GM23338 (cell line): ENCODE measurements at regions not wholly inside any gene's neighbourhood (a gene's known extent, or its start where the extent isn't known, plus 50 kb on each side); places are given as distances from the start of the nearest gene placed in this dataset.

Source experiments
- ATAC-seq: fragments of 200-7000 bp; cut with Tn5 transposase; 3 replicates; pipeline ENCODE4 v1.9.1; 2020
- DNase-seq: peaks from one replicate; pipeline ENCODE4 v3.0.0-alpha.2; 2015; ENCODE audit warnings: low spot score
- H2AFZ ChIP-seq: fragments of 200-600 bp; sonication (generic); 2 replicates; pipeline ENCODE4 v1.8.0; 2016; ENCODE audit warnings: antibody characterized with exemption, mild to moderate bottlenecking, moderate library complexity
- H3F3A ChIP-seq: fragments of 200-600 bp; sonication (generic); replicated peaks from 2 replicates; pipeline ENCODE4 v1.8.0; 2017; ENCODE audit warnings: antibody characterized with exemption, mixed run types, low read depth
- H3K27ac ChIP-seq: fragments of 200-600 bp; sonication (generic); 2 replicates; pipeline ENCODE4 v1.6.1; 2016; ENCODE audit warnings: low read depth
- H3K27me3 ChIP-seq: fragments of 200-600 bp; sonication (generic); 2 replicates; pipeline ENCODE4 v1.8.0; 2016; ENCODE audit warnings: mild to moderate bottlenecking, mixed run types, moderate library complexity; ENCODE audit not compliant: insufficient read depth
- H3K36me3 ChIP-seq: fragments of 200-600 bp; sonication (generic); 2 replicates; pipeline ENCODE4 v1.8.0; 2016; ENCODE audit warnings: mild to moderate bottlenecking; ENCODE audit not compliant: insufficient read depth
- H3K4me1 ChIP-seq: fragments of 200-600 bp; sonication (generic); 2 replicates; pipeline ENCODE4 v1.8.0; 2016; ENCODE audit warnings: mild to moderate bottlenecking, moderate library complexity; ENCODE audit not compliant: insufficient read depth
- H3K4me2 ChIP-seq: fragments of 200-600 bp; sonication (generic); 2 replicates; pipeline ENCODE4 v1.7.1; 2017; ENCODE audit warnings: mixed run types
- H3K4me3 ChIP-seq: fragments of 200-600 bp; sonication (generic); 2 replicates; pipeline ENCODE4 v1.6.1; 2016; ENCODE audit warnings: mixed run types
- H3K79me2 ChIP-seq: fragments of 200-600 bp; sonication (generic); replicated peaks from 2 replicates; pipeline ENCODE4 v1.8.0; 2017; ENCODE audit warnings: mild to moderate bottlenecking; ENCODE audit not compliant: insufficient read depth
- H3K9me2 ChIP-seq: fragments of 200-600 bp; sonication (generic); 2 replicates; pipeline ENCODE4 v1.8.0; 2017; ENCODE audit not compliant: insufficient read depth
- H4K20me1 ChIP-seq: fragments of 200-600 bp; sonication (generic); replicated peaks from 2 replicates; pipeline ENCODE4 v1.8.0; 2017; ENCODE audit warnings: mild to moderate bottlenecking; ENCODE audit not compliant: insufficient read depth
- H3K27ac Mint-ChIP-seq: 2 replicates; pipeline ENCODE4 v1.8.0; 2020; ENCODE audit warnings: inconsistent platforms, mild to moderate bottlenecking, moderate library complexity, mixed read lengths
- H3K27me3 Mint-ChIP-seq: 3 replicates; pipeline ENCODE4 v1.8.0; 2022; ENCODE audit warnings: low read depth, mild to moderate bottlenecking, moderate library complexity, mixed read lengths, inconsistent platforms; ENCODE audit not compliant: insufficient read depth, poor library complexity
- H3K36me3 Mint-ChIP-seq: 3 replicates; pipeline ENCODE4 v1.8.0; 2021; ENCODE audit warnings: low read depth, mild to moderate bottlenecking, inconsistent platforms, moderate library complexity, mixed read lengths
- H3K4me1 Mint-ChIP-seq: 3 replicates; pipeline ENCODE4 v1.8.0; 2020; ENCODE audit warnings: mild to moderate bottlenecking, inconsistent platforms, mixed read lengths
- H3K4me3 Mint-ChIP-seq: 3 replicates; pipeline ENCODE4 v1.8.0; 2021; ENCODE audit warnings: moderate library complexity, mild to moderate bottlenecking, inconsistent platforms, mixed read lengths
- H3K9me3 Mint-ChIP-seq: 3 replicates; pipeline ENCODE4 v1.8.0; 2020; ENCODE audit warnings: moderate library complexity, mild to moderate bottlenecking, inconsistent platforms, mixed read lengths
- CREB1 ChIP-seq: fragments of 250-450 bp; sonication (Bioruptor Pico); IDR thresholded peaks from 2 replicates; pipeline ENCODE4 v1.5.0; 2020; ENCODE audit warnings: low read depth, mild to moderate bottlenecking, moderate library complexity
- EZH2 ChIP-seq: fragments of 200-600 bp; sonication (generic); IDR thresholded peaks from one replicate; pipeline ENCODE4 v1.8.0; 2017; ENCODE audit warnings: antibody characterized with exemption, mild to moderate bottlenecking, low read depth; ENCODE audit not compliant: unreplicated experiment
- JUNB ChIP-seq: IDR thresholded peaks from one replicate; pipeline ENCODE4 v1.6.1; 2016; ENCODE audit warnings: antibody characterized with exemption; ENCODE audit not compliant: unreplicated experiment
- NANOG ChIP-seq: IDR thresholded peaks from 2 replicates; pipeline ENCODE4 v1.6.1; 2016; ENCODE audit warnings: antibody characterized with exemption, borderline replicate concordance
- ZNF114 ChIP-seq: fragments of 250-450 bp; sonication (Bioruptor Pico); IDR thresholded peaks from 2 replicates; pipeline ENCODE4 v1.5.0; 2020; ENCODE audit warnings: mild to moderate bottlenecking, moderate library complexity
- TF ChIP-seq, protein P1 (sequence below): IDR thresholded peaks from 2 replicates; pipeline ENCODE4 v1.6.1; 2016; ENCODE audit warnings: antibody characterized with exemption
- TF ChIP-seq, protein P2 (sequence below): fragments of 250-450 bp; sonication (Bioruptor Pico); IDR thresholded peaks from 2 replicates; pipeline ENCODE4 v1.5.0; 2020; ENCODE audit warnings: mild to moderate bottlenecking, moderate library complexity
- TF ChIP-seq, protein P3 (sequence below), 2 experiments: fragments of 200-600 bp in 1 of 2; sonication (generic) in 1 of 2; conservative IDR thresholded peaks; 2 replicates each; pipeline versions ENCODE4 v1.5.1 to v1.6.1; 2016 to 2017; ENCODE audit warnings: antibody characterized with exemption in 2 of 2, low read depth in 2 of 2, mild to moderate bottlenecking in 2 of 2, moderate library complexity in 1 of 2

DNA sequence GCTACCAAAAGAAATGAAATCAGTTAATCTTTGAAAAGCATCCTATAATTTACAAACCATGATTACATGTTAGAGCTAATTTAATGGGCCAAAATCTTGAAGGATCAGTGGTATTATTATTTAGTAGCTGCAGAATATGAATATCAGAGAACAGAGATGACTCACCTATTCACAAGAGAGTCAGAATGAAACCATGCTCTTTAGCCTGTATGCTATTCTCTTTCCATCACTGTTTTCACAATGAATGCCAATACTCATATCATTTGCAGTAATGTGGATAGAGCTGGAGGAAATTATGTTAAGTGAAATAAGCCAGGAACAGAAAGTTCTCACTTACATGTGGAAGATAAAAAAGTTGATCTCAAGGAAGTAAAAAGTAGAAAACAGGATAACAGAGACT, 414.1 kb downstream of the CENPC start:
- Histone ChIP-seq H3K27me3 (no peaks in the 10 kb centered on the region), H3K4me2 (no peak overlapping the region), H3K9me2 (no peaks in the 10 kb centered on the region), H4K20me1 (no peaks in the 10 kb centered on the region), H3K79me2 (no peaks in the 10 kb centered on the region), H3K4me3 (no peak overlapping the region), H3F3A (no peaks in the 10 kb centered on the region), H3K36me3 (no peaks in the 10 kb centered on the region), H3K27ac (no peak overlapping the region), H2AFZ (no peak overlapping the region), H3K4me1 (no peaks in the 10 kb centered on the region)
- ATAC-seq (no peak), DNase-seq (no peak)
- no peaks in the 10 kb centered on the region for H3K9me3 Mint-ChIP-seq
- no peaks in the 10 kb centered on the region for H3K4me1 Mint-ChIP-seq
- H3K4me3 Mint-ChIP-seq = no peak overlapping the region
- H3K36me3 Mint-ChIP-seq = no peaks in the 10 kb centered on the region
- H3K27ac Mint-ChIP-seq = no peak overlapping the region
- TF ChIP-seq ZNF114 (CRISPR knock-in tag) (no peak), CREB1 (CRISPR knock-in tag) (no peak)
- TF ChIP-seq, protein P1, sequence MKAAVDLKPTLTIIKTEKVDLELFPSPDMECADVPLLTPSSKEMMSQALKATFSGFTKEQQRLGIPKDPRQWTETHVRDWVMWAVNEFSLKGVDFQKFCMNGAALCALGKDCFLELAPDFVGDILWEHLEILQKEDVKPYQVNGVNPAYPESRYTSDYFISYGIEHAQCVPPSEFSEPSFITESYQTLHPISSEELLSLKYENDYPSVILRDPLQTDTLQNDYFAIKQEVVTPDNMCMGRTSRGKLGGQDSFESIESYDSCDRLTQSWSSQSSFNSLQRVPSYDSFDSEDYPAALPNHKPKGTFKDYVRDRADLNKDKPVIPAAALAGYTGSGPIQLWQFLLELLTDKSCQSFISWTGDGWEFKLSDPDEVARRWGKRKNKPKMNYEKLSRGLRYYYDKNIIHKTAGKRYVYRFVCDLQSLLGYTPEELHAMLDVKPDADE = no peak
- H3K27me3 Mint-ChIP-seq = no peaks in the 10 kb centered on the region

DNA sequence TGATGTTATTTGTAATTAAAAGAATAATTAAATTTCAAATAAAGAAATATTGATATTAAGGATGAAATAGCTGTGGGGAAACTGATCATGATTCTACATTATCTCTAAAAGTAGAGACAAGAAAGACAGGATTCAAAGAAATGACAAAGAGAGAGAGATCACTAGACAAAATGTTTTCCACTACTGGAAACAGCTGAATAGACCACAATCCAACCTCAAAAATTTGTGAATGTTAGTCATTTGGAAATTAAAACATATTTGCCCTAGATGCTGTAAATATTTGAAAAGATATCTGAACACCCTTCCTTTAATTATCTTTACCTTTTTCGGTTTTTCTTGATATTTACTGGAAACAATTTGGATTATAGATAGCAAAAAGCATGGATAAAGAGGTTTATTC, 414.9 kb downstream of the CENPC start:
- Histone ChIP-seq H3F3A (no peaks in the 10 kb centered on the region), H3K4me2 (no peak overlapping the region), H4K20me1 (no peaks in the 10 kb centered on the region), H3K27ac (no peak overlapping the region), H3K27me3 (no peaks in the 10 kb centered on the region), H3K4me1 (no peaks in the 10 kb centered on the region), H2AFZ (no peak overlapping the region), H3K9me2 (no peaks in the 10 kb centered on the region), H3K4me3 (no peak overlapping the region), H3K79me2 (no peaks in the 10 kb centered on the region), H3K36me3 (no peaks in the 10 kb centered on the region)
- Mint-ChIP-seq H3K4me1 (no peaks in the 10 kb centered on the region), H3K4me3 (no peak overlapping the region), H3K9me3 (no peaks in the 10 kb centered on the region), H3K36me3 (no peaks in the 10 kb centered on the region), H3K27me3 (no peaks in the 10 kb centered on the region), H3K27ac (no peak overlapping the region)
- ATAC-seq = no peak
- DNase-seq = no peak
- no peak for TF ChIP-seq NANOG
- TF ChIP-seq EZH2 = no peak
- TF ChIP-seq, protein P2, sequence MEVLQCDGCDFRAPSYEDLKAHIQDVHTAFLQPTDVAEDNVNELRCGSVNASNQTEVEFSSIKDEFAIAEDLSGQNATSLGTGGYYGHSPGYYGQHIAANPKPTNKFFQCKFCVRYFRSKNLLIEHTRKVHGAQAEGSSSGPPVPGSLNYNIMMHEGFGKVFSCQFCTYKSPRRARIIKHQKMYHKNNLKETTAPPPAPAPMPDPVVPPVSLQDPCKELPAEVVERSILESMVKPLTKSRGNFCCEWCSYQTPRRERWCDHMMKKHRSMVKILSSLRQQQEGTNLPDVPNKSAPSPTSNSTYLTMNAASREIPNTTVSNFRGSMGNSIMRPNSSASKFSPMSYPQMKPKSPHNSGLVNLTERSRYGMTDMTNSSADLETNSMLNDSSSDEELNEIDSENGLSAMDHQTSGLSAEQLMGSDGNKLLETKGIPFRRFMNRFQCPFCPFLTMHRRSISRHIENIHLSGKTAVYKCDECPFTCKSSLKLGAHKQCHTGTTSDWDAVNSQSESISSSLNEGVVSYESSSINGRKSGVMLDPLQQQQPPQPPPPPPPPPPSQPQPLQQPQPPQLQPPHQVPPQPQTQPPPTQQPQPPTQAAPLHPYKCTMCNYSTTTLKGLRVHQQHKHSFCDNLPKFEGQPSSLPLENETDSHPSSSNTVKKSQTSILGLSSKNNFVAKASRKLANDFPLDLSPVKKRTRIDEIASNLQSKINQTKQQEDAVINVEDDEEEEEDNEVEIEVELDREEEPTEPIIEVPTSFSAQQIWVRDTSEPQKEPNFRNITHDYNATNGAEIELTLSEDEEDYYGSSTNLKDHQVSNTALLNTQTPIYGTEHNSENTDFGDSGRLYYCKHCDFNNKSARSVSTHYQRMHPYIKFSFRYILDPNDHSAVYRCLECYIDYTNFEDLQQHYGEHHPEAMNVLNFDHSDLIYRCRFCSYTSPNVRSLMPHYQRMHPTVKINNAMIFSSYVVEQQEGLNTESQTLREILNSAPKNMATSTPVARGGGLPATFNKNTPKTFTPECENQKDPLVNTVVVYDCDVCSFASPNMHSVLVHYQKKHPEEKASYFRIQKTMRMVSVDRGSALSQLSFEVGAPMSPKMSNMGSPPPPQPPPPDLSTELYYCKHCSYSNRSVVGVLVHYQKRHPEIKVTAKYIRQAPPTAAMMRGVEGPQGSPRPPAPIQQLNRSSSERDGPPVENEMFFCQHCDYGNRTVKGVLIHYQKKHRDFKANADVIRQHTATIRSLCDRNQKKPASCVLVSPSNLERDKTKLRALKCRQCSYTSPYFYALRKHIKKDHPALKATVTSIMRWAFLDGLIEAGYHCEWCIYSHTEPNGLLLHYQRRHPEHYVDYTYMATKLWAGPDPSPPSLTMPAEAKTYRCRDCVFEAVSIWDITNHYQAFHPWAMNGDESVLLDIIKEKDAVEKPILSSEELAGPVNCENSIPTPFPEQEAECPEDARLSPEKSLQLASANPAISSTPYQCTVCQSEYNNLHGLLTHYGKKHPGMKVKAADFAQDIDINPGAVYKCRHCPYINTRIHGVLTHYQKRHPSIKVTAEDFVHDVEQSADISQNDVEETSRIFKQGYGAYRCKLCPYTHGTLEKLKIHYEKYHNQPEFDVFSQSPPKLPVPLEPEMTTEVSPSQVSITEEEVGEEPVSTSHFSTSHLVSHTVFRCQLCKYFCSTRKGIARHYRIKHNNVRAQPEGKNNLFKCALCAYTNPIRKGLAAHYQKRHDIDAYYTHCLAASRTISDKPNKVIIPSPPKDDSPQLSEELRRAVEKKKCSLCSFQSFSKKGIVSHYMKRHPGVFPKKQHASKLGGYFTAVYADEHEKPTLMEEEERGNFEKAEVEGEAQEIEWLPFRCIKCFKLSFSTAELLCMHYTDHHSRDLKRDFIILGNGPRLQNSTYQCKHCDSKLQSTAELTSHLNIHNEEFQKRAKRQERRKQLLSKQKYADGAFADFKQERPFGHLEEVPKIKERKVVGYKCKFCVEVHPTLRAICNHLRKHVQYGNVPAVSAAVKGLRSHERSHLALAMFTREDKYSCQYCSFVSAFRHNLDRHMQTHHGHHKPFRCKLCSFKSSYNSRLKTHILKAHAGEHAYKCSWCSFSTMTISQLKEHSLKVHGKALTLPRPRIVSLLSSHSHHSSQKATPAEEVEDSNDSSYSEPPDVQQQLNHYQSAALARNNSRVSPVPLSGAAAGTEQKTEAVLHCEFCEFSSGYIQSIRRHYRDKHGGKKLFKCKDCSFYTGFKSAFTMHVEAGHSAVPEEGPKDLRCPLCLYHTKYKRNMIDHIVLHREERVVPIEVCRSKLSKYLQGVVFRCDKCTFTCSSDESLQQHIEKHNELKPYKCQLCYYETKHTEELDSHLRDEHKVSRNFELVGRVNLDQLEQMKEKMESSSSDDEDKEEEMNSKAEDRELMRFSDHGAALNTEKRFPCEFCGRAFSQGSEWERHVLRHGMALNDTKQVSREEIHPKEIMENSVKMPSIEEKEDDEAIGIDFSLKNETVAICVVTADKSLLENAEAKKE (CRISPR knock-in tag) = no peak
- TF ChIP-seq, protein P3, sequence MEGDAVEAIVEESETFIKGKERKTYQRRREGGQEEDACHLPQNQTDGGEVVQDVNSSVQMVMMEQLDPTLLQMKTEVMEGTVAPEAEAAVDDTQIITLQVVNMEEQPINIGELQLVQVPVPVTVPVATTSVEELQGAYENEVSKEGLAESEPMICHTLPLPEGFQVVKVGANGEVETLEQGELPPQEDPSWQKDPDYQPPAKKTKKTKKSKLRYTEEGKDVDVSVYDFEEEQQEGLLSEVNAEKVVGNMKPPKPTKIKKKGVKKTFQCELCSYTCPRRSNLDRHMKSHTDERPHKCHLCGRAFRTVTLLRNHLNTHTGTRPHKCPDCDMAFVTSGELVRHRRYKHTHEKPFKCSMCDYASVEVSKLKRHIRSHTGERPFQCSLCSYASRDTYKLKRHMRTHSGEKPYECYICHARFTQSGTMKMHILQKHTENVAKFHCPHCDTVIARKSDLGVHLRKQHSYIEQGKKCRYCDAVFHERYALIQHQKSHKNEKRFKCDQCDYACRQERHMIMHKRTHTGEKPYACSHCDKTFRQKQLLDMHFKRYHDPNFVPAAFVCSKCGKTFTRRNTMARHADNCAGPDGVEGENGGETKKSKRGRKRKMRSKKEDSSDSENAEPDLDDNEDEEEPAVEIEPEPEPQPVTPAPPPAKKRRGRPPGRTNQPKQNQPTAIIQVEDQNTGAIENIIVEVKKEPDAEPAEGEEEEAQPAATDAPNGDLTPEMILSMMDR (conservative IDR thresholded peaks at IDR 0.05; ENCODE audit: low read depth in 2 of 2) = no peak
- TF ChIP-seq, protein P1 = no peak
- TF ChIP-seq JUNB = no peak
